Chondrocyte (in vitro differentiated cells): ENCODE measurements at regions not wholly inside any gene's neighbourhood (a gene's known extent, or its start where the extent isn't known, plus 50 kb on each side); places are given as distances from the start of the nearest gene placed in this dataset.

Experiments used
- DNase-seq: peaks from one replicate; pipeline ENCODE4 v3.0.0; 2021; ENCODE audit warnings: mixed read lengths, low spot score
- H3K27ac Mint-ChIP-seq: one replicate; pipeline ENCODE4 v1.8.0; 2021; ENCODE audit warnings: mild to moderate bottlenecking, moderate library complexity, mixed read lengths; ENCODE audit not compliant: unreplicated experiment
- H3K27me3 Mint-ChIP-seq: 2 replicates; pipeline ENCODE4 v1.8.0; 2021; ENCODE audit warnings: low read depth, mixed read lengths
- H3K36me3 Mint-ChIP-seq: 2 replicates; pipeline ENCODE4 v1.8.0; 2021; ENCODE audit warnings: low read depth, mixed read lengths
- H3K4me1 Mint-ChIP-seq: 2 replicates; pipeline ENCODE4 v1.8.0; 2021; ENCODE audit warnings: low read depth, mild to moderate bottlenecking, mixed read lengths
- H3K4me3 Mint-ChIP-seq: one replicate; pipeline ENCODE4 v1.8.0; 2021; ENCODE audit warnings: mild to moderate bottlenecking, moderate library complexity, mixed read lengths; ENCODE audit not compliant: unreplicated experiment
- H3K9me3 Mint-ChIP-seq: 2 replicates; pipeline ENCODE4 v1.8.0; 2021; ENCODE audit warnings: low read depth, mixed read lengths
- CTCF ChIP-seq: fragments of 200-600 bp; sonication (generic); IDR thresholded peaks from 2 replicates; pipeline ENCODE4 v1.5.0; 2021; ENCODE audit warnings: antibody characterized with exemption, mild to moderate bottlenecking, moderate library complexity

- H3K36me3 Mint-ChIP-seq = no peaks in the 10 kb centered on the region
- TF ChIP-seq CTCF = no peak
- DNase-seq = no peak
- H3K27ac Mint-ChIP-seq = no peak overlapping the region
- H3K4me3 Mint-ChIP-seq = no peak overlapping the region
- H3K9me3 Mint-ChIP-seq = peaks cover 28% of the 10 kb centered on the region
- no peaks in the 10 kb centered on the region for H3K4me1 Mint-ChIP-seq
- H3K27me3 Mint-ChIP-seq = peaks cover 3% of the 10 kb centered on the region
Observed at GRCh38 chr14:39576736-39577135, 144.5 kb upstream of the FBXO33 start.

GRCh38 chr14:39576258-39576657 lies 144.0 kb upstream of the FBXO33 start:
- H3K27me3 Mint-ChIP-seq = peaks cover 3% of the 10 kb centered on the region
- no peak overlapping the region for H3K4me3 Mint-ChIP-seq

GRCh38 chr14:39568809-39569538 lies 136.7 kb upstream of the FBXO33 start:
- H3K4me1 Mint-ChIP-seq = no peaks in the 10 kb centered on the region
- H3K4me3 Mint-ChIP-seq = no peak overlapping the region
- TF ChIP-seq CTCF = no peak
- peaks cover 15% of the 10 kb centered on the region for H3K9me3 Mint-ChIP-seq
- no peaks in the 10 kb centered on the region for H3K36me3 Mint-ChIP-seq
- H3K27me3 Mint-ChIP-seq = no peaks in the 10 kb centered on the region
- H3K27ac Mint-ChIP-seq = no peak overlapping the region
- DNase-seq = no peak

More at GRCh38 chr14:39576258-39576657, 144.0 kb upstream of the FBXO33 start:
- no peak for DNase-seq
- no peak for TF ChIP-seq CTCF
- no peaks in the 10 kb centered on the region for H3K4me1 Mint-ChIP-seq
- no peak overlapping the region for H3K27ac Mint-ChIP-seq
- peaks cover 28% of the 10 kb centered on the region for H3K9me3 Mint-ChIP-seq
- H3K36me3 Mint-ChIP-seq = no peaks in the 10 kb centered on the region

GRCh38 chr14:39566795-39567194 lies 134.6 kb upstream of the FBXO33 start:
- Mint-ChIP-seq H3K27ac (no peak overlapping the region), H3K9me3 (peaks cover 7% of the 10 kb centered on the region), H3K36me3 (no peaks in the 10 kb centered on the region)

GRCh38 chr14:39563361-39563760 lies 131.1 kb upstream of the FBXO33 start:
- no peak for DNase-seq
- no peak for TF ChIP-seq CTCF
- Mint-ChIP-seq H3K4me1 (no peaks in the 10 kb centered on the region), H3K36me3 (peaks cover 3% of the 10 kb centered on the region), H3K27me3 (no peaks in the 10 kb centered on the region), H3K9me3 (peaks cover 20% of the 10 kb centered on the region), H3K4me3 (no peak overlapping the region), H3K27ac (no peak overlapping the region)

More at GRCh38 chr14:39566795-39567194, 134.6 kb upstream of the FBXO33 start:
- H3K27me3 Mint-ChIP-seq = no peaks in the 10 kb centered on the region
- TF ChIP-seq CTCF = no peak
- DNase-seq = no peak
- no peaks in the 10 kb centered on the region for H3K4me1 Mint-ChIP-seq
- no peak overlapping the region for H3K4me3 Mint-ChIP-seq
